ENCODE measurements at regions not wholly inside any gene's neighbourhood (a gene's known extent, or its start where the extent isn't known, plus 50 kb on each side); places are given as distances from the start of the nearest gene placed in this dataset.
A peak's percentile ranks its signal among the peaks of the same experiment; 100 is the strongest.

DNA sequence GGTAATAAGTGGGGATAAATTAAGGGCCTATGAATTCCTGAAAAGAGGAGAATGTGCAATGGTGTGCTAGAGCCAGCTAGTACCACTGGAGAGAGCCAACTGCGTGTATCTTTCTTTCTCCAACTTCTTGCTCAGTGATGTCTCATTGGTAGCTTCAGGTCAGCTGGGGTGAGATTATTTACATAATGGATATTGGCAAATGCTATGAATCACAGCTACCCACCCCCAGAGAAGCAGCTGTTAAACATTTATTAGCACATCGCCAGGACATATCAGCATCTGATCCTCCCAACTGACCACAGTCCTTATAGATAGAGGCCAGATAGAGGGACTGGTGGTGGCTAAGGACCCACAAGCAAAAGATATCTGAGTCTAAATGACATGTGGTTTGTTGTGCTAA is 421.3 kb downstream of the ACTL7B start:
- Histone ChIP-seq H3K9me3 (ENCODE audit: low read length) (peaks cover 8% of the 10 kb centered on the region), H3K4me3 (replicated peaks in 1 of 3; ENCODE audit: insufficient read depth in 1 of 3, low read depth in 2 of 3, low read length in 3 of 3) (no peak overlapping the region), H3K27ac (ENCODE audit: extremely low read length, insufficient read depth, low read length) (no peak overlapping the region), H3K4me2 (ENCODE audit: low read depth, low read length) (no peak overlapping the region), H3K9ac (ENCODE audit: insufficient read depth, low read depth, low read length) (no peak overlapping the region), H4K20me1 (ENCODE audit: insufficient read depth, low read length) (no peaks in the 10 kb centered on the region), H2AFZ (ENCODE audit: low read length) (no peak overlapping the region), H3K36me3 (replicated peaks in 1 of 2; ENCODE audit: control insufficient read depth in 1 of 2, insufficient read depth in 2 of 2, low read length in 2 of 2) (no peaks in the 10 kb centered on the region), H3K4me1 (ENCODE audit: insufficient read depth, low read length) (peaks cover 5% of the 10 kb centered on the region; the same call in 1 of the 2 replicates), H3K27me3 (ENCODE audit: control insufficient read depth in 1 of 2, insufficient read depth in 2 of 2, low read length in 2 of 2) (no peaks in the 10 kb centered on the region), H3K79me2 (ENCODE audit: insufficient read depth, low read length) (no peaks in the 10 kb centered on the region)
- ChIA-PET POLR2A (no interaction called here), CTCF (ENCODE audit: low intra/inter-chr PET ratio, low total read pairs) (no interaction called here)
- TF ChIP-seq FOSL2 (CRISPR knock-in tag; IDR thresholded peaks at IDR 0.05), result 0 out of 2 replicates have a peak, but pooled peaks have one; percentile 7
- TF ChIP-seq KDM5B (CRISPR knock-in tag; IDR thresholded peaks at IDR 0.05; ENCODE audit: borderline replicate concordance), result no peak
- ATAC-seq (no peak), DNase-seq (ENCODE audit: low spot score) (no peak), FAIRE-seq (no peak)
- intact Hi-C loops (cut with micrococcal nuclease; ENCODE audit: unreplicated experiment), result no loop called here
- in situ Hi-C loops (cut with HindIII; ENCODE audit: extremely low pct_ligation_motif_present, low pct_unique_long_range_greater_than_20kb), result loop anchor here (25.0 kb wide), 1 partner anchor 328 kb away; no protein-coding TSS in a partner anchor
- no TSS peak for BruUV-seq (replicated peaks)
- WGBS (ENCODE audit: low lambda C conversion rate), result 35% methylated on average over 2 of the region's 2 CpGs

DNA sequence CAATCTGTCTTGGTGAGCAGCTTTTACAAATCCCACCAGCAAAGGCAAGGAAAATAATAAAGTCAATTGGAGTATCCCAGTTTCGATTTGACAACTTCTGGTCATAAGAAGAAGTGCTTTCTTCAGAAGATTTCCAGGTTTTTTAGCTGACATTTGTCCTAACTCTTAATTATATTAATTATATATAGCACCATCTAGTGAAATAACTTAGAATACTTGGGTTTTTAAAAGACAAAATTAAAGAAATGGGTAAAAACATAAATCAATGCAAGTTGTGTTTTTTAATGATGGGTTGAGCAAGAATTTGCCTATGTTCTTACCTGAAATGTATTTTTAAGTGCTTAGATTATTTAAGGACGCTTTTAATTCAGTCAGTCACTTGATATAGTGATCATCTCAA is 421.8 kb downstream of the ACTL7B start:
- DNase-seq (ENCODE audit: low spot score), result no peak
- no peaks in the 10 kb centered on the region for H4K20me1 ChIP-seq (ENCODE audit: insufficient read depth, low read length)
- H3K4me3 ChIP-seq (replicated peaks in 1 of 3; ENCODE audit: insufficient read depth in 1 of 3, low read depth in 2 of 3, low read length in 3 of 3), result no peak overlapping the region
- H3K36me3 ChIP-seq (replicated peaks in 1 of 2; ENCODE audit: control insufficient read depth in 1 of 2, insufficient read depth in 2 of 2, low read length in 2 of 2), result no peaks in the 10 kb centered on the region
- FAIRE-seq, result no peak
- H3K27ac ChIP-seq (ENCODE audit: extremely low read length, insufficient read depth, low read length), result no peak overlapping the region
- peaks cover 5% of the 10 kb centered on the region; the same call in 1 of the 2 replicates for H3K4me1 ChIP-seq (ENCODE audit: insufficient read depth, low read length)
- no peak overlapping the region for H2AFZ ChIP-seq (ENCODE audit: low read length)
- WGBS (ENCODE audit: low lambda C conversion rate), result 14% methylated on average over 2 of the region's 2 CpGs
- ATAC-seq, result no peak
- POLR2A ChIA-PET, result no interaction called here
- no peak for TF ChIP-seq ZNF296 (CRISPR knock-in tag; conservative IDR thresholded peaks at IDR 0.05)
- TF ChIP-seq ZNF30 (CRISPR knock-in tag; IDR thresholded peaks at IDR 0.05), result no peak
- TF ChIP-seq BHLHE40 (IDR thresholded peaks at IDR 0.05; ENCODE audit: low read length), result no peak
- no peak for TF ChIP-seq REL (CRISPR knock-in tag; conservative IDR thresholded peaks at IDR 0.05)
- no peak for TF ChIP-seq LCORL (IDR thresholded peaks at IDR 0.05)
- TF ChIP-seq LCORL (CRISPR knock-in tag; IDR thresholded peaks at IDR 0.05), result no peak
- in situ Hi-C loops (cut with HindIII; ENCODE audit: extremely low pct_ligation_motif_present, low pct_unique_long_range_greater_than_20kb) (loop anchor here (25.0 kb wide), 1 partner anchor 328 kb away; no protein-coding TSS in a partner anchor), intact Hi-C loops (cut with micrococcal nuclease; ENCODE audit: unreplicated experiment) (no loop called here)
- H3K9me3 ChIP-seq (ENCODE audit: low read length), result peaks cover 8% of the 10 kb centered on the region
- CTCF ChIA-PET (ENCODE audit: low intra/inter-chr PET ratio, low total read pairs), result no interaction called here
- no peaks in the 10 kb centered on the region for H3K79me2 ChIP-seq (ENCODE audit: insufficient read depth, low read length)
- no peak overlapping the region for H3K9ac ChIP-seq (ENCODE audit: insufficient read depth, low read depth, low read length)
- H3K27me3 ChIP-seq (ENCODE audit: control insufficient read depth in 1 of 2, insufficient read depth in 2 of 2, low read length in 2 of 2), result no peaks in the 10 kb centered on the region
- H3K4me2 ChIP-seq (ENCODE audit: low read depth, low read length), result no peak overlapping the region
- BruUV-seq (replicated peaks), result no TSS peak

Measured in HepG2 (cell line).